HepG2 (cell line): ENCODE measurements at regions not wholly inside any gene's neighbourhood (a gene's known extent, or its start where the extent isn't known, plus 50 kb on each side); places are given as distances from the start of the nearest gene placed in this dataset.

ENCODE experiments used
- ATAC-seq: fragments of 200-7000 bp; cut with Tn5 transposase; 3 replicates; pipeline ENCODE4 v1.9.1; 2020; ENCODE audit warnings: mild to moderate bottlenecking, moderate library complexity
- BruUV-seq: library from RNA; stranded (reverse); fragments of 400-500 nt; replicated peaks from 2 replicates; lab custom pipeline; 2021; lab: Mats Ljungman, UMichigan
- CTCF ChIA-PET: fragments of 300-600 bp; formaldehyde crosslinking; extraction: SDS; loops from one replicate; lab custom pipeline; 2021; ENCODE audit warnings: low total read pairs, inconsistent platforms, low intra/inter-chr PET ratio; lab: Yijun Ruan, JAX
- POLR2A ChIA-PET: fragments of 350-600 bp; sonication (Branson Sonifier 250); formaldehyde crosslinking; loops from one replicate; lab custom pipeline; 2020; ENCODE audit warnings: antibody characterized with exemption, inconsistent platforms; lab: Yijun Ruan, JAX
- DNase-seq: peaks from one replicate; pipeline ENCODE4 v3.0.0-alpha.2; 2015; ENCODE audit warnings: low spot score
- FAIRE-seq: peaks from 3 replicates; lab custom pipeline; 2011; peaks lifted over from hg19 to GRCh38; lab: Jason Lieb, UNC
- H2AFZ ChIP-seq: one replicate; pipeline ENCODE4 v1.6.1; 2011; ENCODE audit warnings: low read length, inconsistent platforms
- H3K27ac ChIP-seq: fragments of 300-600 bp; 3 replicates; pipeline ENCODE4 v1.8.0; 2011; ENCODE audit warnings: mixed run types, mild to moderate bottlenecking, mixed read lengths, low read length, inconsistent platforms; ENCODE audit not compliant: insufficient read depth; ENCODE audit errors: extremely low read length
- H3K27me3 ChIP-seq, 2 experiments: fragments of 200-600 bp in 1 of 2; 2 replicates in 1 of 2; 3 replicates in 1 of 2; pipeline versions ENCODE4 v1.6.0 to v1.8.0; 2011; ENCODE audit warnings: low read length in 2 of 2, mild to moderate bottlenecking in 2 of 2, moderate library complexity in 2 of 2, inconsistent platforms in 1 of 2; ENCODE audit not compliant: insufficient read depth in 2 of 2, control insufficient read depth in 1 of 2
- H3K36me3 ChIP-seq, 2 experiments: fragments of 200-600 bp in 1 of 2; replicated peaks in 1 of 2; 2 replicates in 1 of 2; 3 replicates in 1 of 2; pipeline versions ENCODE4 v1.5.1 to v1.8.0; 2011; ENCODE audit warnings: low read length in 2 of 2, inconsistent platforms in 1 of 2; ENCODE audit not compliant: insufficient read depth in 2 of 2, control insufficient read depth in 1 of 2
- H3K4me1 ChIP-seq: 2 replicates; pipeline ENCODE4 v1.5.1; 2012; ENCODE audit warnings: low read length, inconsistent platforms; ENCODE audit not compliant: insufficient read depth
- H3K4me2 ChIP-seq: 2 replicates; pipeline ENCODE4 v1.6.0; 2011; ENCODE audit warnings: low read depth, low read length, inconsistent platforms
- H3K4me3 ChIP-seq, 3 experiments: fragments of 200-600 bp in 1 of 3; sonication (generic), shearing (Covaris generic) in 1 of 3; replicated peaks in 1 of 3; 2 replicates each; pipeline ENCODE4 v1.5.1; 2011 to 2016; ENCODE audit warnings: low read length in 3 of 3, inconsistent platforms in 2 of 3, low read depth in 2 of 3, mild to moderate bottlenecking in 2 of 3, control low read depth in 1 of 3, mixed read lengths in 1 of 3; ENCODE audit not compliant: insufficient read depth in 1 of 3
- H3K79me2 ChIP-seq: one replicate; pipeline ENCODE4 v1.6.1; 2011; ENCODE audit warnings: low read length, inconsistent platforms; ENCODE audit not compliant: insufficient read depth
- H3K9ac ChIP-seq: 2 replicates; pipeline ENCODE4 v1.6.0; 2011; ENCODE audit warnings: mild to moderate bottlenecking, low read depth, low read length, inconsistent platforms; ENCODE audit not compliant: insufficient read depth
- H3K9me3 ChIP-seq: 2 replicates; pipeline ENCODE4 v1.5.1; 2012; ENCODE audit warnings: mild to moderate bottlenecking, low read length
- H4K20me1 ChIP-seq: 2 replicates; pipeline ENCODE4 v1.6.0; 2011; ENCODE audit warnings: inconsistent platforms, mild to moderate bottlenecking, low read length, moderate library complexity; ENCODE audit not compliant: insufficient read depth
- ADNP ChIP-seq: sonication (generic); formaldehyde crosslinking; IDR thresholded peaks from 2 replicates; pipeline ENCODE4 v1.4.0; 2020; ENCODE audit warnings: missing genetic modification reagents
- MLLT10 ChIP-seq: sonication (generic); formaldehyde crosslinking; IDR thresholded peaks from 2 replicates; pipeline ENCODE4 v1.4.0; 2020; ENCODE audit warnings: missing genetic modification reagents
- SNRNP70 ChIP-seq: fragments of 200-400 bp; formaldehyde crosslinking; IDR thresholded peaks from 2 replicates; pipeline ENCODE4 v1.6.1; 2017; ENCODE audit warnings: mild to moderate bottlenecking, low read depth, low read length, moderate library complexity
- ZBTB37 ChIP-seq: sonication (generic); formaldehyde crosslinking; IDR thresholded peaks from 2 replicates; pipeline ENCODE4 v1.4.0; 2020; ENCODE audit warnings: mild to moderate bottlenecking, missing genetic modification reagents
- ZNF382 ChIP-seq: sonication (generic); formaldehyde crosslinking; IDR thresholded peaks from 2 replicates; pipeline ENCODE4 v1.5.0; 2020; ENCODE audit warnings: missing genetic modification reagents, mild to moderate bottlenecking, borderline replicate concordance
- ZNF761 ChIP-seq: sonication (generic); formaldehyde crosslinking; conservative IDR thresholded peaks from 2 replicates; pipeline ENCODE4 v1.4.0; 2020; ENCODE audit warnings: mild to moderate bottlenecking, missing genetic modification reagents
- WGBS: methylation state at CpG from one replicate; pipeline ENCODE4 v1.1.6; 2017; ENCODE audit warnings: low lambda C conversion rate; 5-methylcytosine and 5-hydroxymethylcytosine counted together
- in situ Hi-C: cut with HindIII; loops from 2 replicates; pipeline ENCODE4 v1.10.0; 2017; ENCODE audit warnings: low pct_unique_long_range_greater_than_20kb; ENCODE audit not compliant: extremely low pct_ligation_motif_present
- intact Hi-C: fragments of 100-400 bp; cut with micrococcal nuclease; formaldehyde crosslinking; loops from one replicate; pipeline ENCODE4 v1.10.0; 2022; ENCODE audit not compliant: unreplicated experiment

- no peaks in the 10 kb centered on the region for H4K20me1 ChIP-seq
- DNase-seq (no peak), FAIRE-seq (no peak), ATAC-seq (no peak)
- no peak overlapping the region for H2AFZ ChIP-seq
- POLR2A ChIA-PET, result no interaction called here
- no TSS peak for BruUV-seq
- peaks cover 22% of the 10 kb centered on the region for H3K4me1 ChIP-seq
- H3K79me2 ChIP-seq, result no peaks in the 10 kb centered on the region
- no peaks in the 10 kb centered on the region for H3K9me3 ChIP-seq
- 7% methylated on average over 5 of the region's 5 CpGs for WGBS
- no peaks in the 10 kb centered on the region for H3K36me3 ChIP-seq
- CTCF ChIA-PET, result no interaction called here
- no peak overlapping the region for H3K4me2 ChIP-seq
- H3K4me3 ChIP-seq, result no peak overlapping the region
- no peak overlapping the region for H3K27ac ChIP-seq
- intact Hi-C loops (no loop called here), in situ Hi-C loops (no loop called here)
- no peaks in the 10 kb centered on the region; a peak in 1 of 5 replicates for H3K27me3 ChIP-seq
- no peak overlapping the region for H3K9ac ChIP-seq
- no peak for TF ChIP-seq SNRNP70
Observed at GRCh38 chr3:150248116-150248887, 159.8 kb upstream of the TSC22D2 start.

GRCh38 chr3:150247441-150247840 lies 160.7 kb upstream of the TSC22D2 start:
- Histone ChIP-seq H4K20me1 (no peaks in the 10 kb centered on the region), H3K4me1 (peaks cover 19% of the 10 kb centered on the region), H3K27me3 (no peaks in the 10 kb centered on the region; a peak in 1 of 5 replicates), H3K4me3 (no peak overlapping the region), H3K79me2 (no peaks in the 10 kb centered on the region), H3K36me3 (no peaks in the 10 kb centered on the region), H3K27ac (no peak overlapping the region), H3K9ac (no peak overlapping the region), H2AFZ (no peak overlapping the region), H3K9me3 (no peaks in the 10 kb centered on the region), H3K4me2 (no peak overlapping the region)
- POLR2A ChIA-PET, result no interaction called here
- DNase-seq (no peak), ATAC-seq (no peak), FAIRE-seq (no peak)
- TF ChIP-seq MLLT10 (CRISPR knock-in tag), result no peak
- no peak for TF ChIP-seq ADNP
- no peak for TF ChIP-seq ZNF382 (CRISPR knock-in tag)
- no peak for TF ChIP-seq ZBTB37
- TF ChIP-seq ZNF761, result no peak
- in situ Hi-C loops, result no loop called here
- CTCF ChIA-PET, result no interaction called here
- intact Hi-C loops, result no loop called here
- no TSS peak for BruUV-seq
- WGBS, result 72% methylated on average over 6 of the region's 6 CpGs
